K562 (cell line): ENCODE measurements at regions not wholly inside any gene's neighbourhood (a gene's known extent, or its start where the extent isn't known, plus 50 kb on each side); places are given as distances from the start of the nearest gene placed in this dataset.
A peak's percentile ranks its signal among the peaks of the same experiment; 100 is the strongest.

ENCODE experiments used
- ATAC-seq: fragments of 200-7000 bp; cut with Tn5 transposase; 3 replicates; pipeline ENCODE4 v1.9.1; 2020; ENCODE audit warnings: moderate library complexity
- BruUV-seq: library from RNA; stranded (reverse); fragments of 400-500 nt; replicated peaks from 2 replicates; lab custom pipeline; 2021; lab: Mats Ljungman, UMichigan
- CTCF ChIA-PET: fragments of 300-600 bp; formaldehyde crosslinking; extraction: SDS; loops from one replicate; lab custom pipeline; 2021; ENCODE audit warnings: low intra/inter-chr PET ratio; lab: Yijun Ruan, JAX
- POLR2A ChIA-PET: fragments of 300-600, 350-650 bp; sonication (Branson Sonifier 250); formaldehyde crosslinking; extraction: SDS; loops from one replicate; lab custom pipeline; 2021; ENCODE audit warnings: antibody characterized with exemption, inconsistent platforms; lab: Yijun Ruan, JAX
- DNase-seq, 4 experiments: peaks; one replicate each; pipeline versions ENCODE4 v3.0.0 to v3.0.0-alpha.2; 2011 to 2018; ENCODE audit warnings: low spot score in 3 of 4, mixed read lengths in 3 of 4; ENCODE audit errors: extremely low read depth in 1 of 4
- FAIRE-seq: peaks from 2 replicates; lab custom pipeline; 2011; peaks lifted over from hg19 to GRCh38; lab: Jason Lieb, UNC
- H2AFZ ChIP-seq: 2 replicates; pipeline ENCODE4 v1.6.0; 2011; ENCODE audit warnings: low read depth, low read length, control low read depth, inconsistent platforms
- H3K27ac ChIP-seq: fragments of 200-600 bp; 3 replicates; pipeline ENCODE4 v1.8.0; 2011; ENCODE audit warnings: low read depth, mild to moderate bottlenecking, control low read depth, inconsistent platforms, low read length, moderate library complexity, mixed read lengths; ENCODE audit errors: extremely low read depth
- H3K27me3 ChIP-seq, 2 experiments: fragments of 300-600 bp in 1 of 2; 2 replicates in 1 of 2; 3 replicates in 1 of 2; pipeline versions ENCODE4 v1.6.0 to v1.8.0; 2011; ENCODE audit warnings: inconsistent platforms in 2 of 2, low read length in 2 of 2, mild to moderate bottlenecking in 1 of 2, mixed read lengths in 1 of 2, moderate library complexity in 1 of 2; ENCODE audit not compliant: control insufficient read depth in 2 of 2, insufficient read depth in 2 of 2
- H3K36me3 ChIP-seq: fragments of 300-600 bp; 3 replicates; pipeline ENCODE4 v1.8.0; 2011; ENCODE audit warnings: mild to moderate bottlenecking, low read length, inconsistent platforms; ENCODE audit not compliant: control insufficient read depth, insufficient read depth
- H3K4me1 ChIP-seq, 2 experiments: fragments of 200-600 bp in 1 of 2; replicated peaks in 1 of 2; 2 replicates in 1 of 2; 3 replicates in 1 of 2; pipeline versions ENCODE4 v1.5.1 to v1.8.0; 2011; ENCODE audit warnings: inconsistent platforms in 2 of 2, low read length in 2 of 2, mild to moderate bottlenecking in 1 of 2, mixed read lengths in 1 of 2, moderate library complexity in 1 of 2; ENCODE audit not compliant: control insufficient read depth in 2 of 2, insufficient read depth in 2 of 2
- H3K4me2 ChIP-seq: 2 replicates; pipeline ENCODE4 v1.6.1; 2011; ENCODE audit warnings: low read length, control low read depth, inconsistent platforms, mixed read lengths; ENCODE audit not compliant: insufficient read depth
- H3K4me3 ChIP-seq: fragments of 200-600 bp; sonication (generic), shearing (Covaris generic); 2 replicates; pipeline ENCODE4 v1.5.1; 2016; ENCODE audit warnings: control low read depth, inconsistent platforms
- H3K79me2 ChIP-seq: fragments of 200-600 bp; 3 replicates; pipeline ENCODE4 v1.8.0; 2011; ENCODE audit warnings: low read length, inconsistent platforms; ENCODE audit not compliant: control insufficient read depth, insufficient read depth
- H3K9ac ChIP-seq, 2 experiments: 2 replicates each; pipeline versions ENCODE4 v1.6.0 to v1.6.1; 2011; ENCODE audit warnings: low read depth in 2 of 2, low read length in 2 of 2, control low read depth in 1 of 2, inconsistent platforms in 1 of 2, mild to moderate bottlenecking in 1 of 2, mixed read lengths in 1 of 2; ENCODE audit not compliant: insufficient read depth in 1 of 2
- H3K9me1 ChIP-seq: one replicate; pipeline ENCODE4 v1.6.0; 2011; ENCODE audit warnings: inconsistent platforms, mild to moderate bottlenecking, low read length, moderate library complexity; ENCODE audit not compliant: control insufficient read depth, insufficient read depth
- H3K9me3 ChIP-seq: replicated peaks from 2 replicates; pipeline ENCODE4 v1.5.1; 2011; ENCODE audit warnings: low read depth, low read length, inconsistent platforms; ENCODE audit not compliant: control insufficient read depth, insufficient read depth
- H4K20me1 ChIP-seq: replicated peaks from 2 replicates; pipeline ENCODE4 v1.6.1; 2011; ENCODE audit warnings: low read length, inconsistent platforms, mixed read lengths; ENCODE audit not compliant: control insufficient read depth, insufficient read depth
- ARID2 ChIP-seq: fragments of 450-650 bp; IDR thresholded peaks from 2 replicates; pipeline ENCODE4 v1.6.1; 2017; ENCODE audit warnings: antibody characterized with exemption, mild to moderate bottlenecking
- BRD9 ChIP-seq: fragments of 450-650 bp; IDR thresholded peaks from 2 replicates; pipeline ENCODE4 v1.6.1; 2018; ENCODE audit warnings: low read depth; ENCODE audit not compliant: partially characterized antibody
- CBX2 ChIP-seq: fragments of 200-600 bp; sonication (generic); IDR thresholded peaks from one replicate; pipeline ENCODE4 v1.6.1; 2012; ENCODE audit warnings: mild to moderate bottlenecking, low read length, inconsistent platforms; ENCODE audit not compliant: insufficient read depth, poor library complexity, severe bottlenecking
- CEBPB ChIP-seq: fragments of 450-650 bp; IDR thresholded peaks from 2 replicates; pipeline ENCODE4 v1.6.1; 2016; ENCODE audit warnings: missing genetic modification characterization, missing compliant biosample characterization
- CEBPG ChIP-seq, 3 experiments: fragments of 200-800 bp in 1 of 3; sonication (Bioruptor generic) in 1 of 3; sonication (generic) in 1 of 3; formaldehyde crosslinking in 1 of 3; IDR thresholded peaks in 2 of 3; conservative IDR thresholded peaks in 1 of 3; 2 replicates each; pipeline versions ENCODE4 v1.6.1 to v1.8.0; 2016 to 2022; ENCODE audit warnings: missing compliant biosample characterization in 2 of 3, missing genetic modification characterization in 2 of 3, mild to moderate bottlenecking in 1 of 3, missing genetic modification reagents in 1 of 3
- EP400 ChIP-seq: fragments of 450-650 bp; IDR thresholded peaks from 2 replicates; pipeline ENCODE4 v1.6.1; 2017; ENCODE audit warnings: antibody characterized with exemption, mild to moderate bottlenecking, moderate library complexity
- SPI1 ChIP-seq: IDR thresholded peaks from 2 replicates; pipeline ENCODE4 v1.6.1; 2011; ENCODE audit warnings: low read depth, low read length, control low read depth, borderline replicate concordance
- WGBS: fragments of 100-300 bp; shearing (Covaris generic); methylation state at CpG from one replicate; pipeline ENCODE4 v1.1.6; 2016; ENCODE audit warnings: low coverage, mixed read lengths; ENCODE audit not compliant: insufficient coverage; ENCODE audit errors: missing lambda C conversion rate; 5-methylcytosine and 5-hydroxymethylcytosine counted together
- in situ Hi-C: fragments of 300-500 bp; cut with MboI; formaldehyde crosslinking; loops from 4 replicates; pipeline ENCODE4 v1.15.0; 2018; ENCODE audit warnings: inconsistent platforms, mixed read lengths
- intact Hi-C: fragments of 100-400 bp; cut with micrococcal nuclease; formaldehyde crosslinking; loops from 2 replicates; pipeline ENCODE4 v1.14.2; 2022
- TF ChIP-seq, protein P1 (sequence below): IDR thresholded peaks from 2 replicates; pipeline ENCODE4 v1.6.1; 2016; ENCODE audit warnings: missing genetic modification characterization, missing compliant biosample characterization
- TF ChIP-seq, protein P2 (sequence below): fragments of 450-650 bp; formaldehyde crosslinking; IDR thresholded peaks from 2 replicates; pipeline ENCODE4 v1.4.0; 2022; ENCODE audit warnings: mild to moderate bottlenecking, moderate library complexity
- TF ChIP-seq, protein P3 (sequence below), 2 experiments: fragments of 450-650 bp in 1 of 2; sonication (generic) in 1 of 2; formaldehyde crosslinking in 1 of 2; IDR thresholded peaks in 1 of 2; conservative IDR thresholded peaks in 1 of 2; 2 replicates each; pipeline versions ENCODE4 v1.6.1 to v1.8.1; 2016 to 2023; ENCODE audit warnings: mild to moderate bottlenecking in 2 of 2, moderate library complexity in 2 of 2, inconsistent platforms in 1 of 2, missing genetic modification reagents in 1 of 2

DNA sequence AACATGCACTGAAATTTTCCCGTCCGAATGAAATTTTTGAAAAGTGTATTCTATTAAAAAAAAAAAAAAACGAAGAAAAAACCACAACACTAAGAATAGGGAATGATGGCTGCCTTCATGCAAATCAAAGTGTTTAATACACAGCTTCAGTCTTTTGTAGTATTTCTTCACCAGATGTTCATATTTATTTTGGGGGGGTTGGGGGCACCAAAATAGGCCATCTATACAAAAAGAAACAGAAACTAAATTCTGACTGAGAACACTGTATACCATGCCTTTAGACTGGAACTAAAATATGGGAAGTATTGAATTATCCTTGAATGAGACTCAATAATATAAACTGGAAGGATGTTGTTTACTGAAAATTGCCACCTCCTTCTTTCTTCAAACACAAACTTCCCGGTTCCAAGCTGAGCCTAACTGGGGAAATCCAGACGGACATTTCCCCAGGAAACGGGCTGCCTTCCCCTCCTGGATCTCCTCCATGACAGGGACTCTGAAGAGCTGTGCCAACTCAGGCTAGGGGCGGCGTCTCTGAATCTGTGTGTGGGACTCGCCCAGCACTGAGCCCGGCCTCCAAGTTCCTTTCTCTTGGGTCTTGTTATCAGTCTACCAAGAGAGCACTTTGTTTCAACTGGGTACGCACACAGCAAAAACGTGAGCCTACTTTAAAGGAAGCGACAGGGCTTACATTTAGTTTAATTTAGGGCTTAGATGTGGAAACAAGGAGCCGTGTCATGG is 511.3 kb upstream of the ADAMTS16 start (continued):
- TF ChIP-seq, protein P1, sequence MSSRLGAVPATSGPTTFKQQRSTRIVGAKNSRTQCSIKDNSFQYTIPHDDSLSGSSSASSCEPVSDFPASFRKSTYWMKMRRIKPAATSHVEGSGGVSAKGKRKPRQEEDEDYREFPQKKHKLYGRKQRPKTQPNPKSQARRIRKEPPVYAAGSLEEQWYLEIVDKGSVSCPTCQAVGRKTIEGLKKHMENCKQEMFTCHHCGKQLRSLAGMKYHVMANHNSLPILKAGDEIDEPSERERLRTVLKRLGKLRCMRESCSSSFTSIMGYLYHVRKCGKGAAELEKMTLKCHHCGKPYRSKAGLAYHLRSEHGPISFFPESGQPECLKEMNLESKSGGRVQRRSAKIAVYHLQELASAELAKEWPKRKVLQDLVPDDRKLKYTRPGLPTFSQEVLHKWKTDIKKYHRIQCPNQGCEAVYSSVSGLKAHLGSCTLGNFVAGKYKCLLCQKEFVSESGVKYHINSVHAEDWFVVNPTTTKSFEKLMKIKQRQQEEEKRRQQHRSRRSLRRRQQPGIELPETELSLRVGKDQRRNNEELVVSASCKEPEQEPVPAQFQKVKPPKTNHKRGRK (tag) = no peak
- TF ChIP-seq SPI1 (no peak), BRD9 (no peak)
- TF ChIP-seq, all 486 proteins: peak for 0

DNA sequence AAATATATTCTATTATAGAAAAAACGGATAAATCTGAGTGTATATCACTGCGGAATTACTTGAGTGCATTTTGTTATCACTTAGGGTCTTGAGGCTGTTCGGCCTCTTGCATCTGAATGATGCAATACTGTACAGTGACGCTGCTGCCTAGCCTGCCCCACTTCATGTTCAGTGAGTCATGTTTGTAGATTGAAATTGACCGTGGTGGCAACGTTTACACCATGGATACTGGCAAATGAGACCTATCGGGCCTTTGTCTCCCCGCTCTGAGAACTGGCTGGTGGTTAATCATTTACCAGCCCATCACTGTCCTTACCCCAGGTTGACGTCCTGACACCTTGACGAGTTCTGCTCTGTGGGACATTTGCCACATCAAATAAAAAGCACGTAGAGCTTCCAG is 510.1 kb upstream of the ADAMTS16 start:
- Histone ChIP-seq H3K27me3 (no peaks in the 10 kb centered on the region), H3K4me3 (no peak overlapping the region), H3K9me3 (no peaks in the 10 kb centered on the region), H3K4me2 (no peak overlapping the region), H3K4me1 (no peaks in the 10 kb centered on the region), H4K20me1 (no peaks in the 10 kb centered on the region), H3K79me2 (no peaks in the 10 kb centered on the region), H3K9ac (no peak overlapping the region)
- no TSS peak for BruUV-seq
- in situ Hi-C loops (no loop called here), intact Hi-C loops (no loop called here)
- DNase-seq (no peak), FAIRE-seq (no peak)
- 0% methylated on average over 11 of the region's 11 CpGs for WGBS
- no peak for TF ChIP-seq EP400
- TF ChIP-seq, protein P2, sequence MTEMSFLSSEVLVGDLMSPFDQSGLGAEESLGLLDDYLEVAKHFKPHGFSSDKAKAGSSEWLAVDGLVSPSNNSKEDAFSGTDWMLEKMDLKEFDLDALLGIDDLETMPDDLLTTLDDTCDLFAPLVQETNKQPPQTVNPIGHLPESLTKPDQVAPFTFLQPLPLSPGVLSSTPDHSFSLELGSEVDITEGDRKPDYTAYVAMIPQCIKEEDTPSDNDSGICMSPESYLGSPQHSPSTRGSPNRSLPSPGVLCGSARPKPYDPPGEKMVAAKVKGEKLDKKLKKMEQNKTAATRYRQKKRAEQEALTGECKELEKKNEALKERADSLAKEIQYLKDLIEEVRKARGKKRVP (CRISPR knock-in tag) = 0 out of 2 replicates have a peak, but pooled peaks have one; percentile 43
- peak; percentile 52; the same call in 1 of the 2 replicates for TF ChIP-seq CEBPG (CRISPR knock-in tag; IDR thresholded peaks at IDR 0.05)
- peak; percentile 74 to 79 for TF ChIP-seq CEBPG (tag; conservative IDR thresholded peaks at IDR 0.05 in 1 of 2, IDR thresholded peaks at IDR 0.05 in 1 of 2)
- no peak for TF ChIP-seq CBX2
- TF ChIP-seq CEBPB (tag) = 0 out of 2 replicates have a peak, but pooled peaks have one; percentile 39
- TF ChIP-seq, protein P3, sequence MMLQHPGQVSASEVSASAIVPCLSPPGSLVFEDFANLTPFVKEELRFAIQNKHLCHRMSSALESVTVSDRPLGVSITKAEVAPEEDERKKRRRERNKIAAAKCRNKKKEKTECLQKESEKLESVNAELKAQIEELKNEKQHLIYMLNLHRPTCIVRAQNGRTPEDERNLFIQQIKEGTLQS (IDR thresholded peaks at IDR 0.05) = peak; percentile 57; the same call in 1 of the 2 replicates
- TF ChIP-seq, protein P3 (CRISPR knock-in tag; conservative IDR thresholded peaks at IDR 0.05) = no peak
- no peak for TF ChIP-seq ARID2
- TF ChIP-seq, all 486 proteins: peak for 4
- ChIA-PET CTCF (no interaction called here), POLR2A (no interaction called here)
- no peak overlapping the region for H2AFZ ChIP-seq
- ATAC-seq = no peak
- H3K36me3 ChIP-seq = no peaks in the 10 kb centered on the region
- no peaks in the 10 kb centered on the region for H3K9me1 ChIP-seq
- no peak overlapping the region for H3K27ac ChIP-seq
